ENCODE measurements at regions not wholly inside any gene's neighbourhood (a gene's known extent, or its start where the extent isn't known, plus 50 kb on each side); places are given as distances from the start of the nearest gene placed in this dataset.
A peak's percentile ranks its signal among the peaks of the same experiment; 100 is the strongest.

GRCh38 chr9:107751567-107752210 is 262.1 kb upstream of the KLF4 start (continued):
- TF ChIP-seq, protein P1, sequence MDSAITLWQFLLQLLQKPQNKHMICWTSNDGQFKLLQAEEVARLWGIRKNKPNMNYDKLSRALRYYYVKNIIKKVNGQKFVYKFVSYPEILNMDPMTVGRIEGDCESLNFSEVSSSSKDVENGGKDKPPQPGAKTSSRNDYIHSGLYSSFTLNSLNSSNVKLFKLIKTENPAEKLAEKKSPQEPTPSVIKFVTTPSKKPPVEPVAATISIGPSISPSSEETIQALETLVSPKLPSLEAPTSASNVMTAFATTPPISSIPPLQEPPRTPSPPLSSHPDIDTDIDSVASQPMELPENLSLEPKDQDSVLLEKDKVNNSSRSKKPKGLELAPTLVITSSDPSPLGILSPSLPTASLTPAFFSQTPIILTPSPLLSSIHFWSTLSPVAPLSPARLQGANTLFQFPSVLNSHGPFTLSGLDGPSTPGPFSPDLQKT (CRISPR knock-in tag; IDR thresholded peaks at IDR 0.05; ENCODE audit: borderline replicate concordance): no peak
- no peak for TF ChIP-seq EZH2 (conservative IDR thresholded peaks at IDR 0.05; ENCODE audit: low read depth, low read length)
- no peak for TF ChIP-seq NFAT5 (CRISPR knock-in tag; IDR thresholded peaks at IDR 0.05)
- TF ChIP-seq UBTF (CRISPR knock-in tag; IDR thresholded peaks at IDR 0.05): no peak
- no peak for TF ChIP-seq ETV5 (CRISPR knock-in tag; IDR thresholded peaks at IDR 0.05; ENCODE audit: borderline replicate concordance)
- 0 out of 2 replicates have a peak, but pooled peaks have one; percentile 21 for TF ChIP-seq ATF1 (CRISPR knock-in tag; IDR thresholded peaks at IDR 0.05)
- TF ChIP-seq, protein P2, sequence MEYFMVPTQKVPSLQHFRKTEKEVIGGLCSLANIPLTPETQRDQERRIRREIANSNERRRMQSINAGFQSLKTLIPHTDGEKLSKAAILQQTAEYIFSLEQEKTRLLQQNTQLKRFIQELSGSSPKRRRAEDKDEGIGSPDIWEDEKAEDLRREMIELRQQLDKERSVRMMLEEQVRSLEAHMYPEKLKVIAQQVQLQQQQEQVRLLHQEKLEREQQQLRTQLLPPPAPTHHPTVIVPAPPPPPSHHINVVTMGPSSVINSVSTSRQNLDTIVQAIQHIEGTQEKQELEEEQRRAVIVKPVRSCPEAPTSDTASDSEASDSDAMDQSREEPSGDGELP (IDR thresholded peaks at IDR 0.05; ENCODE audit: borderline replicate concordance, low read depth): peak; percentile 19; the same call in 1 of the 2 replicates
- TF ChIP-seq, protein P3, sequence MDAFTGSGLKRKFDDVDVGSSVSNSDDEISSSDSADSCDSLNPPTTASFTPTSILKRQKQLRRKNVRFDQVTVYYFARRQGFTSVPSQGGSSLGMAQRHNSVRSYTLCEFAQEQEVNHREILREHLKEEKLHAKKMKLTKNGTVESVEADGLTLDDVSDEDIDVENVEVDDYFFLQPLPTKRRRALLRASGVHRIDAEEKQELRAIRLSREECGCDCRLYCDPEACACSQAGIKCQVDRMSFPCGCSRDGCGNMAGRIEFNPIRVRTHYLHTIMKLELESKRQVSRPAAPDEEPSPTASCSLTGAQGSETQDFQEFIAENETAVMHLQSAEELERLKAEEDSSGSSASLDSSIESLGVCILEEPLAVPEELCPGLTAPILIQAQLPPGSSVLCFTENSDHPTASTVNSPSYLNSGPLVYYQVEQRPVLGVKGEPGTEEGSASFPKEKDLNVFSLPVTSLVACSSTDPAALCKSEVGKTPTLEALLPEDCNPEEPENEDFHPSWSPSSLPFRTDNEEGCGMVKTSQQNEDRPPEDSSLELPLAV (CRISPR knock-in tag; conservative IDR thresholded peaks at IDR 0.05; ENCODE audit: low read depth): no peak
- TF ChIP-seq ZNF772 (CRISPR knock-in tag; IDR thresholded peaks at IDR 0.05): no peak
- TF ChIP-seq ZNF207 (IDR thresholded peaks at IDR 0.05; ENCODE audit: borderline replicate concordance): no peak
- TF ChIP-seq ZNF317 (CRISPR knock-in tag; IDR thresholded peaks at IDR 0.05): peak; percentile 96
- TF ChIP-seq AKAP8 (CRISPR knock-in tag; IDR thresholded peaks at IDR 0.05): no peak
- TF ChIP-seq ZFP62 (CRISPR knock-in tag; IDR thresholded peaks at IDR 0.05): no peak
- TF ChIP-seq ZNF672 (CRISPR knock-in tag; IDR thresholded peaks at IDR 0.05): no peak

All from HepG2 (cell line).